Loucy (cell line): ENCODE measurements at regions not wholly inside any gene's neighbourhood (a gene's known extent, or its start where the extent isn't known, plus 50 kb on each side); places are given as distances from the start of the nearest gene placed in this dataset.
"Not testable (repeated sequence)": the region's sequence is repeated elsewhere in the genome, so short reads cannot be mapped to it uniquely, and the experiment has no call there.

Experiments
- H2AFZ ChIP-seq: fragments of 200-600 bp; sonication (generic); 2 replicates; pipeline ENCODE4 v1.6.0; 2016; ENCODE audit warnings: antibody characterized with exemption, mild to moderate bottlenecking, low read length, moderate library complexity
- H3F3A ChIP-seq: fragments of 200-600 bp; 2 replicates; pipeline ENCODE4 v1.6.0; 2016; ENCODE audit warnings: antibody characterized with exemption, low read depth, mild to moderate bottlenecking
- H3K27me3 ChIP-seq: fragments of 200-600 bp; sonication (generic); 2 replicates; pipeline ENCODE4 v1.6.1; 2014; ENCODE audit warnings: low read length, mild to moderate bottlenecking; ENCODE audit not compliant: insufficient read depth, poor library complexity, severe bottlenecking
- H3K36me3 ChIP-seq: fragments of 200-600 bp; sonication (generic); 2 replicates; pipeline ENCODE4 v1.6.1; 2016; ENCODE audit warnings: low read length; ENCODE audit not compliant: insufficient read depth
- H3K4me1 ChIP-seq: fragments of 200-600 bp; sonication (generic); 2 replicates; pipeline ENCODE4 v1.5.1; 2014; ENCODE audit warnings: low read length, mild to moderate bottlenecking; ENCODE audit not compliant: insufficient read depth, poor library complexity, severe bottlenecking
- H3K4me2 ChIP-seq: fragments of 200-600 bp; sonication (generic); 2 replicates; pipeline ENCODE4 v1.6.0; 2014; ENCODE audit warnings: antibody characterized with exemption, low read length, low read depth, mild to moderate bottlenecking; ENCODE audit not compliant: poor library complexity, severe bottlenecking
- H3K4me3 ChIP-seq: fragments of 200-600 bp; sonication (generic); 2 replicates; pipeline ENCODE4 v1.5.1; 2014; ENCODE audit warnings: low read length, mild to moderate bottlenecking, mixed read lengths; ENCODE audit not compliant: poor library complexity, severe bottlenecking
- H3K79me2 ChIP-seq: fragments of 200-600 bp; sonication (generic); 2 replicates; pipeline ENCODE4 v1.6.1; 2014; ENCODE audit warnings: low read length; ENCODE audit not compliant: insufficient read depth
- H3K9ac ChIP-seq: fragments of 200-600 bp; sonication (generic); 2 replicates; pipeline ENCODE4 v1.6.0; 2014; ENCODE audit warnings: mild to moderate bottlenecking, low read depth, low read length, moderate library complexity; ENCODE audit not compliant: poor library complexity, severe bottlenecking
- H3K9me2 ChIP-seq: fragments of 200-600 bp; sonication (generic); replicated peaks from 2 replicates; pipeline ENCODE4 v1.6.1; 2016; ENCODE audit warnings: low read depth, low read length, mixed read lengths
- H3K9me3 ChIP-seq: fragments of 200-600 bp; sonication (generic); 2 replicates; pipeline ENCODE4 v1.6.1; 2014; ENCODE audit warnings: mild to moderate bottlenecking, antibody characterized with exemption, low read length, low read depth; ENCODE audit not compliant: insufficient read depth
- H4K20me1 ChIP-seq: fragments of 200-600 bp; sonication (generic); 2 replicates; pipeline ENCODE4 v1.6.0; 2014; ENCODE audit warnings: antibody characterized with exemption, low read length, mild to moderate bottlenecking; ENCODE audit not compliant: insufficient read depth, poor library complexity, severe bottlenecking
- EZH2phosphoT487 ChIP-seq: fragments of 200-600 bp; IDR thresholded peaks from 2 replicates; pipeline ENCODE4 v1.6.1; 2018; ENCODE audit warnings: antibody characterized with exemption, mild to moderate bottlenecking, moderate library complexity, borderline replicate concordance
- TF ChIP-seq, protein P1 (sequence below): fragments of 200-600 bp; sonication (generic); conservative IDR thresholded peaks from 2 replicates; pipeline ENCODE4 v1.5.1; 2014; ENCODE audit warnings: mild to moderate bottlenecking, antibody characterized with exemption, low read length

DNA sequence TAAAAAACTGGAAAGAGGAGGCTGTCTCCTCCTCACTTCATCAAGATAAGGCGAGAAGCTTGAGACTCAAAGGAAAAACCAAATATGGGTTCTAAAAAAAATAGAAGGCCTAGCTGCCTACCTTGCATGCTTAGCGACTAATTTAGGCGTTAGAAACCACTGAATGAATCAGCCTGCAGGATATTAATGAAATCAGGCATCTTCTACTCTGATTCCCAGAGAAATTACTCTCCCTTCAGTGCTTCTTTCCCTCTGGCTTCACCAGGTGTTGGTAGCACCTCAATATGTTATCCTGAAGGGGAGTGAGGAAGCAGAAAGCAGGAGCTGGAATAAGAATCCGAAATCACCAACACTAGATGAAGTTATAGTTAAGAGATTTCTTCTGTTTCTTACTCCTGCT, 749.8 kb upstream of the NRXN1 start:
- no peak overlapping the region for H3K4me3 ChIP-seq
- no peaks in the 10 kb centered on the region for H3K27me3 ChIP-seq
- no peaks in the 10 kb centered on the region for H3K36me3 ChIP-seq
- no peaks in the 10 kb centered on the region for H3K9me3 ChIP-seq
- TF ChIP-seq, protein P1, sequence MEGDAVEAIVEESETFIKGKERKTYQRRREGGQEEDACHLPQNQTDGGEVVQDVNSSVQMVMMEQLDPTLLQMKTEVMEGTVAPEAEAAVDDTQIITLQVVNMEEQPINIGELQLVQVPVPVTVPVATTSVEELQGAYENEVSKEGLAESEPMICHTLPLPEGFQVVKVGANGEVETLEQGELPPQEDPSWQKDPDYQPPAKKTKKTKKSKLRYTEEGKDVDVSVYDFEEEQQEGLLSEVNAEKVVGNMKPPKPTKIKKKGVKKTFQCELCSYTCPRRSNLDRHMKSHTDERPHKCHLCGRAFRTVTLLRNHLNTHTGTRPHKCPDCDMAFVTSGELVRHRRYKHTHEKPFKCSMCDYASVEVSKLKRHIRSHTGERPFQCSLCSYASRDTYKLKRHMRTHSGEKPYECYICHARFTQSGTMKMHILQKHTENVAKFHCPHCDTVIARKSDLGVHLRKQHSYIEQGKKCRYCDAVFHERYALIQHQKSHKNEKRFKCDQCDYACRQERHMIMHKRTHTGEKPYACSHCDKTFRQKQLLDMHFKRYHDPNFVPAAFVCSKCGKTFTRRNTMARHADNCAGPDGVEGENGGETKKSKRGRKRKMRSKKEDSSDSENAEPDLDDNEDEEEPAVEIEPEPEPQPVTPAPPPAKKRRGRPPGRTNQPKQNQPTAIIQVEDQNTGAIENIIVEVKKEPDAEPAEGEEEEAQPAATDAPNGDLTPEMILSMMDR, result no peak
- no peak for TF ChIP-seq EZH2phosphoT487
- H3K4me1 ChIP-seq, result no peaks in the 10 kb centered on the region
- no peak overlapping the region for H3K9ac ChIP-seq
- H2AFZ ChIP-seq, result no peak overlapping the region
- no peaks in the 10 kb centered on the region for H4K20me1 ChIP-seq
- no peaks in the 10 kb centered on the region for H3K79me2 ChIP-seq
- no peaks in the 10 kb centered on the region for H3K9me2 ChIP-seq
- no peaks in the 10 kb centered on the region for H3F3A ChIP-seq
- no peak overlapping the region for H3K4me2 ChIP-seq

DNA sequence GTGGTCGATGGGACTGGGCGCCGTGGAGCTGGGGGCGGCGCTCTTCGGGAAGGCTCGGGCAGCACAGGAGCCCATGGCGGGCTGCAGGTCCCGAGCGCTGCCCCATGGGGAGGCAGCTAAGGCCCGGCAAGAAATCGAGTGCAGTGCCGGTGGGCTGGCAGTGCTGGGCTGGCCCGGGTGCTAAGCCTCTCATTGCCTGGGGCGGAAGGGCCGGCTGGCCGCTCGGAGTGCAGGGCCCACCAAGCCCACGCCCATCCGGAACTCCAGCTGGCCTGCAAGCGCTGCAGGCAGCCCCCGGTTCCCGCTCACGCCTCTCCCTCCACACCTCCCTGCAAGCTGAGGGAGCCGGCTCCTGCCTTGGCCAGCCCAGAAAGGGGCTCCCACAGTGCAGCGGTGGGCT, 748.4 kb upstream of the NRXN1 start:
- no peak for TF ChIP-seq EZH2phosphoT487
- TF ChIP-seq, protein P1, result no peak
- H4K20me1 ChIP-seq, result no peaks in the 10 kb centered on the region
- no peak overlapping the region for H3K4me2 ChIP-seq
- H2AFZ ChIP-seq, result no peak overlapping the region
- no peaks in the 10 kb centered on the region for H3K9me3 ChIP-seq
- no peak overlapping the region for H3K9ac ChIP-seq
- H3K79me2 ChIP-seq, result no peaks in the 10 kb centered on the region
- H3F3A ChIP-seq, result no peaks in the 10 kb centered on the region
- no peaks in the 10 kb centered on the region for H3K36me3 ChIP-seq
- H3K27me3 ChIP-seq, result no peaks in the 10 kb centered on the region
- H3K4me1 ChIP-seq, result no peaks in the 10 kb centered on the region
- H3K9me2 ChIP-seq, result no peaks in the 10 kb centered on the region
- no peak overlapping the region for H3K4me3 ChIP-seq

DNA sequence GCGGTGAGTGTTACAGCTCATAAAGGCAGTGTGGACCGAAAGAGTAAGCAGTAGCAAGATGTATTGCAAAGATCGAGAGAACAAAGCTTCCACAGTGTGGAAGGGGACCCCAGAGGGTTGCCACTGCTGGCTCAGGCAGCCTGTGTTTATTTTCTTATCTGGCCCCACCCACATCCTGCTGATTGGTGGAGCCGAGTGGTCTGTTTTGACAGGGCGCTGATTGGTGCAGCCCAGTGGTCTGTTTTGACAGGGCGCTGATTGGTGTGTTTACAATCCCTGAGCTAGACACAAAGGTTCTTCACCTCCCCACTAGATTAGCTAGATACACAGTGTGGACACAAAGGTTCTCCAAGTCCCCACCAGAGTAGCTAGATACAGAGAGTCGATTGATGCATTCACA, 747.8 kb upstream of the NRXN1 start:
- H3F3A ChIP-seq, H3K79me2 ChIP-seq, H3K27me3 ChIP-seq, H3K4me3 ChIP-seq, H2AFZ ChIP-seq, H3K9me3 ChIP-seq, H4K20me1 ChIP-seq, H3K9ac ChIP-seq, H3K4me2 ChIP-seq, H3K36me3 ChIP-seq, H3K4me1 ChIP-seq, H3K9me2 ChIP-seq: not testable (repeated sequence)

DNA sequence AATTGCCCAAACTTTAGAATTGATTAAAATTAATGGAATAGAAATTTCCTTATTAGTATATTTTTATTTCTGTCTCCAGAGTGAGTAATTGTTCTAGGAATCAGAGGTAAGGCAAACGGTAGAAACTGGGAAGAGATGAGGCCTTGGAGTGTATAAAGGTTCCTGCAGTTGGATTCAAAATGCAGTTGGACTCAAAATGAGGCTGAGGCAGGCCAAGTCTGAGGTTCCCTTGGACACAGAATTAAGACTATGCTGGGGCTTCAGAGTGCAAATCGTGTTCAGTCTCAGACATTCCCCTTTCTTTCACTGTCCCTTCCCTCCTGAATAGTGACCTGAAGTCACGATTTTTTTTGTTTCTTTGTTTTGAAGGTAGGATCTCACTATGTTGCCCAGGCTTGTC, 746.9 kb upstream of the NRXN1 start:
- Histone ChIP-seq H3K4me3 (no peak overlapping the region), H3K4me2 (no peak overlapping the region), H4K20me1 (no peaks in the 10 kb centered on the region), H3F3A (no peaks in the 10 kb centered on the region), H3K36me3 (no peaks in the 10 kb centered on the region), H3K4me1 (no peaks in the 10 kb centered on the region), H3K9ac (no peak overlapping the region), H3K79me2 (no peaks in the 10 kb centered on the region), H3K9me3 (no peaks in the 10 kb centered on the region; the same call in 1 of the 2 replicates), H2AFZ (no peak overlapping the region), H3K27me3 (no peaks in the 10 kb centered on the region), H3K9me2 (no peaks in the 10 kb centered on the region)
- no peak for TF ChIP-seq EZH2phosphoT487
- TF ChIP-seq, protein P1, result no peak

DNA sequence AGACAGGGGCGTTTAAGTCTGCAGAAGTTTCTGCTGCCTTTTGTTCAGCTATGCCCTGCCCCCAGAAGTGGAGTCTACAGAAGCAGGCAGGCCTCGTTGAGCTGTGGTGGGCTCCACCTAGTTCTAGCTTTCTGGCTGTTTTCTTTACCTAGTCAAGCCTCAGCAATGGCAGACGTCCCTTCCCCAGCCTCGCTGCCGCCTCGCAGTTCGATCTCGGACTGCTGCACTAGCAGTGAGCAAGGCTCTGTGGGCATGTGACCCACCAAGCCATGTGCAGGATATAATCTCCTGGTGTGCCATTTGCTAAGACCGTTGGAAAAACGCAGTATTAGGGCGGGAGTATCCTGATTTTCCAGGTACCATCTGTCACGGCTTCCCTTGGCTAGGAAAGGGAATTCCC, 742.7 kb upstream of the NRXN1 start:
- H3K79me2 ChIP-seq, H3K4me1 ChIP-seq, H3K4me3 ChIP-seq, H3K27me3 ChIP-seq, H3K4me2 ChIP-seq, H4K20me1 ChIP-seq, H2AFZ ChIP-seq, H3K9me3 ChIP-seq, H3K9ac ChIP-seq, H3K36me3 ChIP-seq, H3F3A ChIP-seq, H3K9me2 ChIP-seq: not testable (repeated sequence)
